ENCODE measurements at regions not wholly inside any gene's neighbourhood (a gene's known extent, or its start where the extent isn't known, plus 50 kb on each side); places are given as distances from the start of the nearest gene placed in this dataset.

- ChIA-PET POLR2A (no interaction called here), CTCF (no interaction called here)
These were observed 612.3 kb downstream of the KCNH5 start for GRCh38 chr14:62432955-62433354.

GRCh38 chr14:62436261-62436660 lies 609.0 kb downstream of the KCNH5 start:
- ChIA-PET CTCF (no interaction called here), POLR2A (no interaction called here)
- Histone ChIP-seq H3K4me3 (ENCODE audit: low read depth, low read length) (no peak overlapping the region), H3K36me3 (ENCODE audit: control insufficient read depth, insufficient read depth, low read length) (no peaks in the 10 kb centered on the region), H3K27me3 (ENCODE audit: control insufficient read depth, insufficient read depth, low read length) (no peaks in the 10 kb centered on the region)
- no peak for DNase-seq (ENCODE audit: low read depth)
- TF ChIP-seq CTCF (IDR thresholded peaks at IDR 0.05; ENCODE audit: insufficient read depth, low read depth, low read length): no peak

More at GRCh38 chr14:62432955-62433354, 612.3 kb downstream of the KCNH5 start:
- Histone ChIP-seq H3K27me3 (ENCODE audit: control insufficient read depth, insufficient read depth, low read length) (no peaks in the 10 kb centered on the region), H3K4me3 (ENCODE audit: low read depth, low read length) (no peak overlapping the region), H3K36me3 (ENCODE audit: control insufficient read depth, insufficient read depth, low read length) (no peaks in the 10 kb centered on the region)
- no peak for TF ChIP-seq CTCF (IDR thresholded peaks at IDR 0.05; ENCODE audit: insufficient read depth, low read depth, low read length)
- no peak for DNase-seq (ENCODE audit: low read depth)

DNA sequence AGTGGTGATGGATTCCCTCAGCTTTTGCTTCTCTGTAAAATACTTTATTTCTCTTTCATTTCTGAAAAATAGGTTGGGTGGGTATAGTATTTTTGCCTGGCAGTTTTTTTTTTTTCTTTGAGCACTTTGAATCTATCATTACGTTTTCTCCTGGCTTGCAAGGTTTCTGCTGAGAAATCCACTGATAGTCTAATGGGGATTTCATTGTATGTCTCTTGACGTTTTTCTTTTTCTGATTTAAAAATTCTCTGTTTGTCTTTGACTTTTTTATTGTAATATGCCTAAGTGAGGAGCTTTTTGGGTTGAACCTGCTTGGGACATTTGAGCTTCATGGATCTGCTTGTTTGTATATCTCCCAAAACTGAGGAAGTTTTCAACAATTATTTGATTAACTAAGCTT lies 606.0 kb downstream of the KCNH5 start:
- no peak for TF ChIP-seq CTCF (IDR thresholded peaks at IDR 0.05; ENCODE audit: insufficient read depth, low read depth, low read length)
- POLR2A ChIA-PET: no interaction called here
- Histone ChIP-seq H3K36me3 (ENCODE audit: control insufficient read depth, insufficient read depth, low read length) (no peaks in the 10 kb centered on the region), H3K4me3 (ENCODE audit: low read depth, low read length) (no peak overlapping the region), H3K27me3 (ENCODE audit: control insufficient read depth, insufficient read depth, low read length) (no peaks in the 10 kb centered on the region)
- CTCF ChIA-PET: interaction anchor here (0.6 kb wide), 1 partner anchor 402 kb away, joined by 3 read pairs; no protein-coding TSS in a partner anchor
- DNase-seq (ENCODE audit: low read depth): no peak

GRCh38 chr14:62443796-62444195 lies 601.5 kb downstream of the KCNH5 start:
- no peak for TF ChIP-seq CTCF (IDR thresholded peaks at IDR 0.05; ENCODE audit: insufficient read depth, low read depth, low read length)
- Histone ChIP-seq H3K4me3 (ENCODE audit: low read depth, low read length) (no peak overlapping the region), H3K27me3 (ENCODE audit: control insufficient read depth, insufficient read depth, low read length) (no peaks in the 10 kb centered on the region), H3K36me3 (ENCODE audit: control insufficient read depth, insufficient read depth, low read length) (no peaks in the 10 kb centered on the region)
- no peak for DNase-seq (ENCODE audit: low read depth)
- ChIA-PET POLR2A (no interaction called here), CTCF (interaction anchor here (1.1 kb wide), 1 partner anchor 11 kb away, joined by 5 read pairs; no protein-coding TSS in a partner anchor)

DNA sequence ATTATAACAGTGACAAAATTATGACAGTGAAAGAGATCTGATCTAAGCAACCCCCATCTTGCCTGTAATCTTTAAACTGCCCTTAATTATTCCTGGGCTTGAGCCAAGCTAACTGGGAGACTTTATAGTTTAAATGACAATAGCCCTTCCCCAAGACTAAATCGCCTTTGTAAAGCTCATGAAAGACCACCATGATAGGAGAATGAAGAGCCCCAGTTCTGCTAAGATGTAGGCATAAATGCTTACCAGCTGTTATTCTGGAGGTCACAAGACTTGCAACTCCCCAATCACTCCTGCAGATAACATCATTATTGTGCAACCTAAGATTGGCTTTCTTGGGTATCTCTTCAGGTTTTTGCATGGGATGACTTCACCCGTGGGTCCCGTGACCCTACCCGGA lies 599.7 kb downstream of the KCNH5 start:
- DNase-seq (ENCODE audit: low read depth): no peak
- Histone ChIP-seq H3K4me3 (ENCODE audit: low read depth, low read length) (no peak overlapping the region), H3K36me3 (ENCODE audit: control insufficient read depth, insufficient read depth, low read length) (no peaks in the 10 kb centered on the region), H3K27me3 (ENCODE audit: control insufficient read depth, insufficient read depth, low read length) (no peaks in the 10 kb centered on the region)
- TF ChIP-seq CTCF (IDR thresholded peaks at IDR 0.05; ENCODE audit: insufficient read depth, low read depth, low read length): no peak
- ChIA-PET CTCF (no interaction called here), POLR2A (no interaction called here)

All from BJ (cell line).